Neural progenitor cell (in vitro differentiated cells): ENCODE measurements at regions not wholly inside any gene's neighbourhood (a gene's known extent, or its start where the extent isn't known, plus 50 kb on each side); places are given as distances from the start of the nearest gene placed in this dataset.
"Not testable (repeated sequence)": the region's sequence is repeated elsewhere in the genome, so short reads cannot be mapped to it uniquely, and the experiment has no call there.

Source experiments
- CTCF ChIP-seq: fragments of 200-600 bp; sonication (generic); IDR thresholded peaks from 2 replicates; pipeline ENCODE4 v1.5.1; 2017; ENCODE audit warnings: antibody characterized with exemption, mild to moderate bottlenecking
- EZH2phosphoT487 ChIP-seq: fragments of 200-600 bp; sonication (generic); IDR thresholded peaks from 2 replicates; pipeline ENCODE4 v1.6.1; 2017; ENCODE audit warnings: antibody characterized with exemption

- TF ChIP-seq CTCF, EZH2phosphoT487: not testable (repeated sequence)
These were observed 322.3 kb upstream of the SLC16A7 start for GRCh38 chr12:59273561-59273960.
